CD8-positive, alpha-beta memory T cell (primary cell): ENCODE measurements at regions not wholly inside any gene's neighbourhood (a gene's known extent, or its start where the extent isn't known, plus 50 kb on each side); places are given as distances from the start of the nearest gene placed in this dataset.
"Not testable (repeated sequence)": the region's sequence is repeated elsewhere in the genome, so short reads cannot be mapped to it uniquely, and the experiment has no call there.

Experiments used
- CTCF ChIA-PET: fragments of 350-600 bp; sonication (Branson Sonifier 250); formaldehyde crosslinking; loops from one replicate; lab custom pipeline; 2021; ENCODE audit warnings: antibody characterized with exemption; lab: Charles Lee
- POLR2A ChIA-PET: fragments of 350-600 bp; sonication (Branson Sonifier 250); formaldehyde crosslinking; loops from one replicate; lab custom pipeline; 2021; ENCODE audit warnings: antibody characterized with exemption; lab: Charles Lee
- DNase-seq, 5 donors: peaks; one replicate each; pipeline versions ENCODE4 v3.0.0 to v3.0.0-alpha.2; 2020 to 2022; ENCODE audit warnings: mixed read lengths in 1 of 5
- H3K27ac ChIP-seq: one replicate; pipeline ENCODE4 v1.7.0; 2013; ENCODE audit warnings: low read depth, mild to moderate bottlenecking, low read length, moderate library complexity
- H3K27me3 ChIP-seq: 2 replicates; pipeline ENCODE4 v1.7.0; 2013; ENCODE audit warnings: low read length, mild to moderate bottlenecking; ENCODE audit not compliant: insufficient read depth, poor library complexity, severe bottlenecking
- H3K36me3 ChIP-seq: 2 replicates; pipeline ENCODE4 v1.7.0; 2013; ENCODE audit warnings: mild to moderate bottlenecking, low read length, moderate library complexity; ENCODE audit not compliant: insufficient read depth
- H3K4me1 ChIP-seq: 2 replicates; pipeline ENCODE4 v1.7.0; 2013; ENCODE audit warnings: mild to moderate bottlenecking, low read length, moderate library complexity; ENCODE audit not compliant: insufficient read depth
- H3K4me3 ChIP-seq: 2 replicates; pipeline ENCODE4 v1.7.0; 2013; ENCODE audit warnings: mild to moderate bottlenecking, low read length
- H3K9me3 ChIP-seq: 2 replicates; pipeline ENCODE4 v1.7.0; 2013; ENCODE audit warnings: mild to moderate bottlenecking, low read length
- H3K27ac Mint-ChIP-seq, 8 donors: one replicate each; pipeline ENCODE4 v1.8.0; 2020 to 2021; ENCODE audit warnings: mixed read lengths in 8 of 8, mild to moderate bottlenecking in 6 of 8, inconsistent platforms in 3 of 8, moderate library complexity in 3 of 8
- H3K27me3 Mint-ChIP-seq, 2 donors: one replicate each; pipeline ENCODE4 v1.8.0; 2020 to 2021; ENCODE audit warnings: mixed read lengths in 2 of 2, mild to moderate bottlenecking in 1 of 2, moderate library complexity in 1 of 2
- H3K36me3 Mint-ChIP-seq, 3 donors: one replicate each; pipeline ENCODE4 v1.8.0; 2020 to 2021; ENCODE audit warnings: mixed read lengths in 3 of 3, inconsistent platforms in 1 of 3, mild to moderate bottlenecking in 1 of 3
- H3K4me1 Mint-ChIP-seq, 3 donors: one replicate each; pipeline ENCODE4 v1.8.0; 2020 to 2021; ENCODE audit warnings: mixed read lengths in 3 of 3, inconsistent platforms in 1 of 3, mild to moderate bottlenecking in 1 of 3
- H3K4me3 Mint-ChIP-seq, 7 donors: one replicate each; pipeline ENCODE4 v1.8.0; 2020 to 2021; ENCODE audit warnings: mixed read lengths in 7 of 7, mild to moderate bottlenecking in 6 of 7, moderate library complexity in 4 of 7, inconsistent platforms in 2 of 7
- H3K9me3 Mint-ChIP-seq, 5 donors: one replicate each; pipeline ENCODE4 v1.8.0; 2020 to 2022; ENCODE audit warnings: mixed read lengths in 5 of 5, mild to moderate bottlenecking in 3 of 5, moderate library complexity in 2 of 5, inconsistent platforms in 1 of 5

DNA sequence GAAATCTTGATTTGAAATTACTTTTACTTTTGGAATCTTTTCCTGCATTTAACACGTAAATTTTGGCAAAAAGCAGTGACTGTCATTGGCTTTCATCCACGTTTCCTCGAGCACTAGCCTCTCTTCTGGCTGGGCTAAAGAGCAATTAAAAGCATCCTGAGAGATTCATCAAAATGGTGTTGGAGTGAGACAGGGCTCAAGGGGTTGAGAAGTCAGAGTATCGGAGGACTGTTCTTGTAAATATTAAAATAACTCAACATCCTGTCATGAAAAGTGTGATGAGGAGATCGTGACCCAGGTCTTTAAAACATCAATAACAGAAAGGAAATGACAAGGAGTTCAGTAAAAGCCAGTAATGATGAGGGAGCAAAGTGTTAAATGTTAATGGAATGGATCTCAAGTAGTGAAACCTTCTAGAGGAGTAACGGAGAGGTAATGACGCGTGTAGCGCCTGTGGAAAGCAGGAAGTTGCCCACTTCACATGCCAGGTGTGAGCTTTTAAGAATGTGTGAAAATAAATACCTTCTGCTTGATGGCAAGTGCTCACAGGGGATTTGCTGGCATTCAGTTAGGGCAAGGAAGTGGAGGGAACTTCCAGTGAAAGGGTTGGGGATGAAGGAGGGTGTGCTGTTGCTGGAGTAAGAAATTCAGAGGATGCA, 754.4 kb downstream of the ADCYAP1 start:
- CTCF ChIA-PET: no interaction called here
- no peaks in the 10 kb centered on the region for H3K9me3 Mint-ChIP-seq
- Histone ChIP-seq H3K9me3 (no peaks in the 10 kb centered on the region), H3K4me3 (no peak overlapping the region), H3K27me3 (no peaks in the 10 kb centered on the region), H3K4me1 (no peaks in the 10 kb centered on the region), H3K36me3 (no peaks in the 10 kb centered on the region), H3K27ac (no peak overlapping the region)
- H3K27ac Mint-ChIP-seq: no peak overlapping the region
- H3K27me3 Mint-ChIP-seq: no peaks in the 10 kb centered on the region
- H3K4me3 Mint-ChIP-seq: no peak overlapping the region
- H3K36me3 Mint-ChIP-seq: no peaks in the 10 kb centered on the region
- POLR2A ChIA-PET: no interaction called here
- no peak for DNase-seq
- H3K4me1 Mint-ChIP-seq: no peaks in the 10 kb centered on the region

DNA sequence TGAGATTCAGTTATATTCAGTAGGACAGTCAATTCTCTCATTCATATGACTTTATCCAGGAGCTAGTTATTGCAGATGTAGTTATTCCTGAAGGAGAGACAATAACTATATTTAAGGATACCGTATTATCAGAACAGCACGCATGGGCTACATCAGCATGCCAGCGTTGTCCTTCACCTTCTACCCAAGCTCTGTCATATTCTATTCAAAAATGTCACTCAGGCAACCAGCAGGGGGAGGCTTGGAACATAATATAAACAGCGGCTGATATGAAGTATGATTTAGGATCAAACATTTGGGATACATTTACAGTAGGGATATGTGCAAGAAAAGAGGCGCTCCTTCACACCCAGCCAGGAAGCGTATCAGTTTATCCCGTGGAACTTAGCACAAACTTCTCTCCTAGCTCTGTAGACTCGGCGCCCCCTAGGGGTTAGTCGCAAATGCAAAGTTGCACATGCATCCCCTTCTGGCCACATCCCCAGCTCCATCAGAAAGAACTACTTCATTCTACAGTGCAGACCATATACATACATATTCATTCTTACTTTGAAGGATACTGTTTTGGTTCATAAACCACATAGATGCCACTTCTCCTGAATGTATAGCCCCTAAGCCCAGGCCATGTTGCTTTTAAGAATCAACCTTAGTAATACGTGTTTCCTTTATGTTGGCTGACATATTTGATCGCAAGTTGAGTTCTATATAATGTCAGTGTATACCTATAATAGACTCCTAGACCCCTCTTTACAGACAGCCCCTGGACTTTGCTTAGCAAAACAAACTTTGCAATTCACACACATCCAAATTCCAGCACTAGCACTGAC, 759.4 kb downstream of the ADCYAP1 start:
- H3K27ac Mint-ChIP-seq: no peak overlapping the region
- H3K9me3 Mint-ChIP-seq: peaks cover 0 to 3% (median 0%) of the 10 kb centered on the region in 5 donors
- H3K4me1 Mint-ChIP-seq: no peaks in the 10 kb centered on the region
- Histone ChIP-seq H3K36me3 (no peaks in the 10 kb centered on the region), H3K27ac (no peak overlapping the region), H3K9me3 (no peaks in the 10 kb centered on the region), H3K4me3 (no peak overlapping the region), H3K27me3 (no peaks in the 10 kb centered on the region), H3K4me1 (no peaks in the 10 kb centered on the region)
- no peaks in the 10 kb centered on the region for H3K27me3 Mint-ChIP-seq
- DNase-seq: no peak
- H3K36me3 Mint-ChIP-seq: no peaks in the 10 kb centered on the region
- ChIA-PET CTCF (no interaction called here), POLR2A (no interaction called here)
- H3K4me3 Mint-ChIP-seq: no peak overlapping the region

DNA sequence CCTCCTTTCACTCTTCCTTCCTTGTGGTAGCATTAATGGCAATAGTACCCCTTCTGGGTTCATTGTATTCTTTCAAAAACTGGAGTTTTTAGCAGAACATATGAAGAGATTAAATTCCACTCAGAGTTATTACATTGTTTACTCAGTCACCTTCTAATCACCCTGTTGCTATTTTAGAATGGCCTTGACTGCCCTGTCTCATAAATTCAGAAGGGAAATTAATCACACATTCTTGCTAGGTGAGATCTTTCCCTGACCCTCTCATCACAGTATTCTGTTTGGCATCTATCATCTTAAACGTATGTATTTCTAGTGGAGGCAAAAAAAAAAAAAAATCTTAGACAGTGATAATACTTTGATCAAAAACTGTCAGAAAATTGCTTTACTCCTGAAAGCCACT, 760.4 kb downstream of the ADCYAP1 start:
- CTCF ChIA-PET: no interaction called here
- Histone ChIP-seq H3K36me3 (no peaks in the 10 kb centered on the region), H3K4me3 (no peak overlapping the region), H3K9me3 (no peaks in the 10 kb centered on the region), H3K27ac (no peak overlapping the region), H3K27me3 (no peaks in the 10 kb centered on the region), H3K4me1 (no peaks in the 10 kb centered on the region)
- no peaks in the 10 kb centered on the region for H3K36me3 Mint-ChIP-seq
- peaks cover 0 to 3% (median 0%) of the 10 kb centered on the region in 5 donors for H3K9me3 Mint-ChIP-seq
- H3K27ac Mint-ChIP-seq: no peak overlapping the region
- POLR2A ChIA-PET: no interaction called here
- H3K4me3 Mint-ChIP-seq: no peak overlapping the region
- no peak for DNase-seq
- H3K4me1 Mint-ChIP-seq: no peaks in the 10 kb centered on the region
- H3K27me3 Mint-ChIP-seq: no peaks in the 10 kb centered on the region

DNA sequence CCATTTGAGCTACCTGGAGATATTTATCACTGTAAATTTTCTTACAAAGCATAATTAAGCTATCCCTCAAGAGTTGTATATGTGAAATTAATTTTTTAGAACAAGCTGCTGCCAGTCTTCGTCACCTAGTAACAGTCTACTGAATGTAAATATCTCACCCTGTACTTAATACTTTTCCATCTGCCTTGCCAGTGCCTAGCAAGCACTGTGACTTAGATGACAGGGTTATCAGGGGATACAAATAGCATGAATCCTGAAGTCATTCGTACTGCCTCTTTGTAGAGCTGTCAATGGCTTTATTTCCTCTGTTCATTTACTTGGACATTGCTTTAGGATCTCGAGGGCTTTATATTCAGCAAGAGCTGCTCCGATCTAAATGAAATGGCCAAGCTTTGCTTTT, 763.6 kb downstream of the ADCYAP1 start:
- H3K27ac ChIP-seq: no peak overlapping the region
- H3K27ac Mint-ChIP-seq: no peak overlapping the region
- H3K4me1 ChIP-seq: no peaks in the 10 kb centered on the region
- H3K36me3 ChIP-seq: no peaks in the 10 kb centered on the region
- H3K9me3 ChIP-seq: no peaks in the 10 kb centered on the region
- no peaks in the 10 kb centered on the region for H3K4me1 Mint-ChIP-seq
- peaks cover 0 to 7% (median 3%) of the 10 kb centered on the region in 5 donors for H3K9me3 Mint-ChIP-seq
- POLR2A ChIA-PET: no interaction called here
- H3K4me3 Mint-ChIP-seq: no peak overlapping the region
- no peak overlapping the region for H3K4me3 ChIP-seq
- no peaks in the 10 kb centered on the region for H3K27me3 ChIP-seq
- H3K36me3 Mint-ChIP-seq: no peaks in the 10 kb centered on the region
- DNase-seq: no peak
- CTCF ChIA-PET: no interaction called here
- H3K27me3 Mint-ChIP-seq: no peaks in the 10 kb centered on the region

DNA sequence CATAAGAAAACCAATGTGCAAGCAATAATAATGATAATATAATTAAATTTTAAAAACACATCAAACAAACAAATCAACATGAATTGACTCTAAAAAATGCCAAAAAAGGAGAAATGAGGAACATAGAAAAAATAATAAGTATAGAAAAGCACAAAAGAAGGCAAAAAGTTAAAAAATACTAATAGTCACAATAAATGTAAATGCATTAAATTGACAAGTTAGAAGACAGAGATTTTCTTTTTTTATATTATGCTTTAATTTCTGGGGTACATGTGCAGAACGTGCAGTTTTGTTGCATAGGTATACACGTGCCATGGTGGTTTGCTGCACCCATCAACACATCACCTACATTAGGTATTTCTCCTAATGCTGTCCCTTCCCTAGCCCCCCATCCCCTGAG, 767.0 kb downstream of the ADCYAP1 start:
- H3K9me3 ChIP-seq, CTCF ChIA-PET, H3K4me3 ChIP-seq, H3K36me3 ChIP-seq, H3K27me3 Mint-ChIP-seq, H3K4me3 Mint-ChIP-seq, DNase-seq, H3K36me3 Mint-ChIP-seq, H3K4me1 ChIP-seq, H3K27me3 ChIP-seq, H3K9me3 Mint-ChIP-seq, H3K27ac Mint-ChIP-seq, H3K27ac ChIP-seq, POLR2A ChIA-PET, H3K4me1 Mint-ChIP-seq: not testable (repeated sequence)

DNA sequence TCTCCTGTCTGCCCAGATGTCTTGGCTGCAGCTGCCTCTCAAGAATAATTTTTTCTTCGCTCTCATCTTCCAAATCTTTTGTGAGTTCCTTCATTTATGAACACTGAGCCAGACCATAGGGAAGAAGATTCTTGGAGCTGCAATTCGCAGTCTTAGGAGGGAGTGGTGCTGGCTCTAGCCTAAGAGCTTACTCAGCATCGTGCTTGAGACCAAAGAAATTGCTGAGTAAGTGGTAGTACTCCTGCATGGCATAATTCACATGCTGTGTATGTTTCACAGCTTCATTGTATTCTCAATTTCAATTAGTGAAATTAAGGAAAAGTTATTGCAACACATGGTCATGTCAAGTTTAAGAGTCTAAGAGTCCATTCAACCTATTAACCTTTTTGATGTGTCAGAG, 771.7 kb downstream of the ADCYAP1 start:
- H3K36me3 Mint-ChIP-seq: no peaks in the 10 kb centered on the region
- no peaks in the 10 kb centered on the region for H3K9me3 ChIP-seq
- no peaks in the 10 kb centered on the region for H3K4me1 Mint-ChIP-seq
- no peak for DNase-seq
- no peak overlapping the region for H3K4me3 ChIP-seq
- H3K27me3 Mint-ChIP-seq: no peaks in the 10 kb centered on the region
- POLR2A ChIA-PET: no interaction called here
- H3K4me3 Mint-ChIP-seq: no peak overlapping the region
- no peaks in the 10 kb centered on the region for H3K36me3 ChIP-seq
- H3K27me3 ChIP-seq: no peaks in the 10 kb centered on the region
- peaks cover 0 to 9% (median 3%) of the 10 kb centered on the region in 5 donors for H3K9me3 Mint-ChIP-seq
- H3K27ac Mint-ChIP-seq: no peak overlapping the region
- CTCF ChIA-PET: no interaction called here
- H3K4me1 ChIP-seq: no peaks in the 10 kb centered on the region
- H3K27ac ChIP-seq: no peak overlapping the region

DNA sequence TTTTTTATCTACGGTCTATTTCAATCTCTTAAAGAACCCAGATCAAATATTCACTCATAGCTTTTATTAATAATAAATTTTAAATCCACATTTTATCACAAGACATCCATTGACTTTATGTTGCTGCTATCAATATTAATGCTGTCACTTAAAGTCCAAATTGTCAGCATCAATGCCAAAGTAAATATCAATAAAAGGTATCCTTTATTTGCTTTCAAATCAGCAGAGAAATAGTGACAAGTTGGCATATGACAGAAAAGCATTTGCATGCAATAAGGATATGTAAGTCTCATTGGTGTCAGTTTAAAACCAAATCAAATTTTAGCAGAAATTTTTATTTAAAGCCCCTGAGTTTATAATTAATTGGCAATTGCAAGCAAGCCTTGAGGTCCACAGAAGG, 775.4 kb downstream of the ADCYAP1 start:
- no peak overlapping the region for H3K4me3 ChIP-seq
- no peaks in the 10 kb centered on the region for H3K4me1 ChIP-seq
- Mint-ChIP-seq H3K9me3 (peaks cover 0 to 14% (median 4%) of the 10 kb centered on the region in 5 donors), H3K4me1 (no peaks in the 10 kb centered on the region), H3K36me3 (no peaks in the 10 kb centered on the region), H3K27me3 (no peaks in the 10 kb centered on the region), H3K27ac (no peak overlapping the region), H3K4me3 (no peak overlapping the region)
- no peaks in the 10 kb centered on the region for H3K36me3 ChIP-seq
- no peaks in the 10 kb centered on the region for H3K9me3 ChIP-seq
- CTCF ChIA-PET: no interaction called here
- DNase-seq: no peak
- POLR2A ChIA-PET: no interaction called here
- no peaks in the 10 kb centered on the region for H3K27me3 ChIP-seq
- no peak overlapping the region for H3K27ac ChIP-seq

DNA sequence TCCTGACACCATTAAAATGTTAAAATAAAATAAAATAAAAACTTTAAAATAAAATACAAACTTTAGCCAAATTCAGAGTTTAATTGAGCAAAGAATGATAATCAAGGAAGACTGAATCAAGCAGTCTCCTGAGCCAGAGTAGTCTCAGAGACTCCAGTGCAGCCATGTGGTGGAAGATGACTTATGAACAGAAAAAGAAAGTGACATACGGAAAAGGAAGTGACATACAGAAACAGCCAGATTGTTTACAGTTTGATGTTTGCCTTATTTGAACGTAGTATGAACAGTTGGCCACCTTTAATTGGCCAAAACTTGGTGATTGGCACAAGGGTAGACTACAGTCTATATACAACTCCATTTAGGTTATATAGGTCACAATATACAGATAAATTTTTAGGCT, 787.2 kb downstream of the ADCYAP1 start:
- H3K4me1 ChIP-seq: no peaks in the 10 kb centered on the region
- H3K4me1 Mint-ChIP-seq: no peaks in the 10 kb centered on the region
- H3K4me3 ChIP-seq: no peak overlapping the region
- CTCF ChIA-PET: no interaction called here
- no peaks in the 10 kb centered on the region for H3K27me3 Mint-ChIP-seq
- DNase-seq: no peak
- no peak overlapping the region for H3K27ac Mint-ChIP-seq
- no peak overlapping the region for H3K4me3 Mint-ChIP-seq
- H3K27me3 ChIP-seq: no peaks in the 10 kb centered on the region
- POLR2A ChIA-PET: no interaction called here
- no peak overlapping the region for H3K27ac ChIP-seq
- H3K9me3 ChIP-seq: no peaks in the 10 kb centered on the region
- no peaks in the 10 kb centered on the region for H3K36me3 Mint-ChIP-seq
- peaks cover 0 to 7% (median 2%) of the 10 kb centered on the region in 5 donors for H3K9me3 Mint-ChIP-seq
- no peaks in the 10 kb centered on the region for H3K36me3 ChIP-seq
